ENCODE measurements at regions not wholly inside any gene's neighbourhood (a gene's known extent, or its start where the extent isn't known, plus 50 kb on each side); places are given as distances from the start of the nearest gene placed in this dataset.

- Histone ChIP-seq H4K20me1 (ENCODE audit: insufficient read depth, low read length) (no peaks in the 10 kb centered on the region), H3K79me2 (ENCODE audit: insufficient read depth, low read length) (no peaks in the 10 kb centered on the region), H3K9ac (ENCODE audit: low read depth, low read length) (no peak overlapping the region), H2AFZ (ENCODE audit: low read depth, low read length) (no peak overlapping the region), H3K4me3 (ENCODE audit: low read depth in 1 of 2, low read length in 2 of 2) (no peak overlapping the region), H3K27me3 (ENCODE audit: insufficient read depth, low read length, poor library complexity) (no peaks in the 10 kb centered on the region), H3K27ac (ENCODE audit: low read length) (no peak overlapping the region), H3K36me3 (ENCODE audit: insufficient read depth, low read length) (no peaks in the 10 kb centered on the region), H3K4me1 (ENCODE audit: insufficient read depth, low read length) (no peaks in the 10 kb centered on the region), H3K4me2 (ENCODE audit: insufficient read depth, low read length) (no peak overlapping the region), H3K9me3 (ENCODE audit: insufficient read depth, low read length, severe bottlenecking) (no peaks in the 10 kb centered on the region)
- DNase-seq = no peak
- ATAC-seq (ENCODE audit: insufficient read depth, low read depth) = no peak
- TF ChIP-seq CTCF (IDR thresholded peaks at IDR 0.05; ENCODE audit: borderline replicate concordance, extremely low read depth, low read length, poor library complexity, severe bottlenecking) = no peak
- no peak for TF ChIP-seq EZH2 (IDR thresholded peaks at IDR 0.05; ENCODE audit: borderline replicate concordance, low read depth, low read length, severe bottlenecking)
Observed at GRCh38 chr2:82055846-82056245, 1751.3 kb upstream of the LRRTM1 start.

GRCh38 chr2:82043867-82044266, 1739.3 kb upstream of the LRRTM1 start:
- H3K27ac ChIP-seq (ENCODE audit: low read length) = no peak overlapping the region
- H3K4me1 ChIP-seq (ENCODE audit: insufficient read depth, low read length) = no peaks in the 10 kb centered on the region
- no peaks in the 10 kb centered on the region for H4K20me1 ChIP-seq (ENCODE audit: insufficient read depth, low read length)
- no peaks in the 10 kb centered on the region for H3K36me3 ChIP-seq (ENCODE audit: insufficient read depth, low read length)
- no peak overlapping the region for H2AFZ ChIP-seq (ENCODE audit: low read depth, low read length)
- no peak for ATAC-seq (ENCODE audit: insufficient read depth, low read depth)
- H3K9me3 ChIP-seq (ENCODE audit: insufficient read depth, low read length, severe bottlenecking) = no peaks in the 10 kb centered on the region
- no peaks in the 10 kb centered on the region for H3K79me2 ChIP-seq (ENCODE audit: insufficient read depth, low read length)
- no peak overlapping the region for H3K4me3 ChIP-seq (ENCODE audit: low read depth in 1 of 2, low read length in 2 of 2)
- H3K9ac ChIP-seq (ENCODE audit: low read depth, low read length) = no peak overlapping the region
- no peak for TF ChIP-seq EZH2 (IDR thresholded peaks at IDR 0.05; ENCODE audit: borderline replicate concordance, low read depth, low read length, severe bottlenecking)
- TF ChIP-seq CTCF (IDR thresholded peaks at IDR 0.05; ENCODE audit: borderline replicate concordance, extremely low read depth, low read length, poor library complexity, severe bottlenecking) = no peak
- DNase-seq = no peak
- H3K27me3 ChIP-seq (ENCODE audit: insufficient read depth, low read length, poor library complexity) = no peaks in the 10 kb centered on the region
- H3K4me2 ChIP-seq (ENCODE audit: insufficient read depth, low read length) = no peak overlapping the region

- H4K20me1 ChIP-seq (ENCODE audit: insufficient read depth, low read length) = no peaks in the 10 kb centered on the region
- no peaks in the 10 kb centered on the region for H3K36me3 ChIP-seq (ENCODE audit: insufficient read depth, low read length)
- no peaks in the 10 kb centered on the region for H3K27me3 ChIP-seq (ENCODE audit: insufficient read depth, low read length, poor library complexity)
- H3K4me3 ChIP-seq (ENCODE audit: low read depth in 1 of 2, low read length in 2 of 2) = no peak overlapping the region
- H2AFZ ChIP-seq (ENCODE audit: low read depth, low read length) = no peak overlapping the region
- no peak overlapping the region for H3K27ac ChIP-seq (ENCODE audit: low read length)
- no peaks in the 10 kb centered on the region for H3K79me2 ChIP-seq (ENCODE audit: insufficient read depth, low read length)
- no peak for TF ChIP-seq EZH2 (IDR thresholded peaks at IDR 0.05; ENCODE audit: borderline replicate concordance, low read depth, low read length, severe bottlenecking)
- no peak for TF ChIP-seq CTCF (IDR thresholded peaks at IDR 0.05; ENCODE audit: borderline replicate concordance, extremely low read depth, low read length, poor library complexity, severe bottlenecking)
- H3K4me1 ChIP-seq (ENCODE audit: insufficient read depth, low read length) = no peaks in the 10 kb centered on the region
- no peak overlapping the region for H3K9ac ChIP-seq (ENCODE audit: low read depth, low read length)
- no peak overlapping the region for H3K4me2 ChIP-seq (ENCODE audit: insufficient read depth, low read length)
- peaks cover 3% of the 10 kb centered on the region for H3K9me3 ChIP-seq (ENCODE audit: insufficient read depth, low read length, severe bottlenecking)
- no peak for DNase-seq
- no peak for ATAC-seq (ENCODE audit: insufficient read depth, low read depth)
Observed at GRCh38 chr2:82027921-82028615, 1723.5 kb upstream of the LRRTM1 start.
